WERI-Rb-1 (cell line): ENCODE measurements at regions not wholly inside any gene's neighbourhood (a gene's known extent, or its start where the extent isn't known, plus 50 kb on each side); places are given as distances from the start of the nearest gene placed in this dataset.

ENCODE experiments used
- DNase-seq: peaks from one replicate; pipeline ENCODE4 v3.0.0-alpha.2; 2020
- H3K27ac ChIP-seq: fragments of 250-450 bp; sonication (Bioruptor Pico); 2 replicates; pipeline ENCODE4 v1.5.1; 2020; ENCODE audit warnings: mild to moderate bottlenecking, moderate library complexity
- H3K27me3 ChIP-seq: fragments of 250-450 bp; sonication (Bioruptor Pico); 2 replicates; pipeline ENCODE4 v1.5.1; 2021; ENCODE audit warnings: mild to moderate bottlenecking, low read depth, moderate library complexity; ENCODE audit not compliant: insufficient read depth, severe bottlenecking
- H3K36me3 ChIP-seq: fragments of 250-450 bp; sonication (Bioruptor Pico); 2 replicates; pipeline ENCODE4 v1.5.1; 2020; ENCODE audit warnings: mild to moderate bottlenecking, moderate library complexity
- H3K4me3 ChIP-seq: 2 replicates; pipeline ENCODE4 v1.5.1; 2011; ENCODE audit warnings: low read depth, mild to moderate bottlenecking, control low read depth, low read length
- H3K9me3 ChIP-seq: fragments of 250-450 bp; sonication (Bioruptor Pico); 2 replicates; pipeline ENCODE4 v1.5.1; 2021; ENCODE audit warnings: mild to moderate bottlenecking, moderate library complexity; ENCODE audit not compliant: severe bottlenecking
- CTCF ChIP-seq: IDR thresholded peaks from 2 replicates; pipeline ENCODE4 v1.5.1; 2011; ENCODE audit warnings: low read depth, mild to moderate bottlenecking, control low read depth, inconsistent platforms, low read length

- Histone ChIP-seq H3K9me3 (no peaks in the 10 kb centered on the region), H3K27me3 (no peaks in the 10 kb centered on the region), H3K27ac (no peak overlapping the region), H3K4me3 (no peak overlapping the region), H3K36me3 (no peaks in the 10 kb centered on the region)
- TF ChIP-seq CTCF, result no peak
- no peak for DNase-seq
Measured at GRCh38 chr22:47564158-47564450, 801.7 kb downstream of the TBC1D22A start.

GRCh38 chr22:47563406-47564157 lies 801.1 kb downstream of the TBC1D22A start:
- H3K9me3 ChIP-seq, result no peaks in the 10 kb centered on the region
- H3K4me3 ChIP-seq, result no peak overlapping the region
- no peaks in the 10 kb centered on the region for H3K36me3 ChIP-seq
- H3K27ac ChIP-seq, result no peak overlapping the region
- DNase-seq, result no peak
- no peak for TF ChIP-seq CTCF
- no peaks in the 10 kb centered on the region for H3K27me3 ChIP-seq

- Histone ChIP-seq H3K27ac (no peak overlapping the region), H3K27me3 (no peaks in the 10 kb centered on the region), H3K9me3 (no peaks in the 10 kb centered on the region), H3K4me3 (no peak overlapping the region), H3K36me3 (no peaks in the 10 kb centered on the region)
- DNase-seq, result no peak
- TF ChIP-seq CTCF, result no peak
Measured at GRCh38 chr22:47561766-47562165, 799.3 kb downstream of the TBC1D22A start.

GRCh38 chr22:47561115-47561675 lies 798.7 kb downstream of the TBC1D22A start:
- no peak overlapping the region for H3K27ac ChIP-seq
- no peak overlapping the region for H3K4me3 ChIP-seq
- DNase-seq, result no peak
- no peaks in the 10 kb centered on the region for H3K36me3 ChIP-seq
- TF ChIP-seq CTCF, result no peak
- H3K27me3 ChIP-seq, result no peaks in the 10 kb centered on the region
- no peaks in the 10 kb centered on the region for H3K9me3 ChIP-seq

GRCh38 chr22:47558828-47559700 lies 796.6 kb downstream of the TBC1D22A start:
- no peak overlapping the region for H3K27ac ChIP-seq
- TF ChIP-seq CTCF, result no peak

More at GRCh38 chr22:47558828-47559700, 796.6 kb downstream of the TBC1D22A start:
- Histone ChIP-seq H3K36me3 (no peaks in the 10 kb centered on the region), H3K27me3 (no peaks in the 10 kb centered on the region), H3K9me3 (no peaks in the 10 kb centered on the region), H3K4me3 (no peak overlapping the region)
- DNase-seq, result no peak
